Ovary (tissue), 7 donors: ENCODE measurements at regions not wholly inside any gene's neighbourhood (a gene's known extent, or its start where the extent isn't known, plus 50 kb on each side); places are given as distances from the start of the nearest gene placed in this dataset.

Experiments used
- DNase-seq, 5 donors: peaks; one replicate each; pipeline ENCODE4 v3.0.0-alpha.2; 2019 to 2020
- H3K27ac ChIP-seq, 2 donors: fragments of 200-600 bp; one replicate each; pipeline versions ENCODE4 v1.5.1 to v1.8.0; 2019 to 2022
- H3K27me3 ChIP-seq: fragments of 200-600 bp; one replicate; pipeline ENCODE4 v1.8.0; 2022
- H3K36me3 ChIP-seq: fragments of 200-600 bp; sonication (generic); one replicate; pipeline ENCODE4 v1.5.1; 2019
- H3K4me1 ChIP-seq: one replicate; pipeline ENCODE4 v1.8.1; 2013; ENCODE audit warnings: mild to moderate bottlenecking, moderate library complexity; ENCODE audit not compliant: insufficient read depth
- H3K4me3 ChIP-seq: fragments of 200-600 bp; sonication (generic); one replicate; pipeline ENCODE4 v1.5.1; 2017
- H3K9me3 ChIP-seq, 2 donors: fragments of 200-600 bp in 1 of 2; sonication (generic) in 1 of 2; one replicate each; pipeline versions ENCODE4 v1.5.1 to v1.8.1; 2013 to 2019; ENCODE audit warnings: mild to moderate bottlenecking in 1 of 2, moderate library complexity in 1 of 2
- CTCF ChIP-seq, 3 donors: fragments of 450-650 bp in 2 of 3; fragments of 200-600 bp in 1 of 3; IDR thresholded peaks; one replicate each; pipeline versions ENCODE4 v1.5.1 to v1.8.0; 2016 to 2022; ENCODE audit warnings: antibody characterized with exemption in 3 of 3, mild to moderate bottlenecking in 1 of 3
- EP300 ChIP-seq: sonication (generic); formaldehyde crosslinking; IDR thresholded peaks from one replicate; pipeline ENCODE4 v1.6.1; 2017; ENCODE audit warnings: antibody characterized with exemption
- POLR2A ChIP-seq: fragments of 450-650 bp; IDR thresholded peaks from one replicate; pipeline ENCODE4 v1.6.1; 2017; ENCODE audit warnings: antibody characterized with exemption, mild to moderate bottlenecking, moderate library complexity
- WGBS, 3 donors: extraction: QIAGEN DNeasy Blood & Tissue Kit in 1 of 3; methylation state at CpG; one replicate each; pipeline versions ENCODE4 v1.1.5 to v1.1.7; 2013 to 2017; 5-methylcytosine and 5-hydroxymethylcytosine counted together
- intact Hi-C, 4 donors: fragments of 100-400 bp; cut with DNase I; formaldehyde crosslinking; loops; one replicate each; pipeline versions ENCODE4 v1.11.0 to v1.15.1; 2022 to 2023
- donor health status: DM: no; HTN: no; CAD: no; lungs with moderate emphysema.
- donor health status: DM: no; HTN: no; CAD: no.
- donor health status: Bipolar disorder and iron deficiency.
- donor health status: DM: no; HTN: no; CAD: no.
- donor health status: DM: yes; HTN: yes; CAD: no.

- intact Hi-C loops: no loop called here
- no peaks in the 10 kb centered on the region for H3K4me1 ChIP-seq
- no peak overlapping the region for H3K27ac ChIP-seq
- 61 to 70% (median 61%) methylated on average over 6 of the region's 6 CpGs for WGBS, 3 donors
- TF ChIP-seq EP300: no peak
- TF ChIP-seq CTCF (IDR thresholded peaks at IDR 0.05): no peak
- no peak for TF ChIP-seq POLR2A
- no peak for DNase-seq
- H3K36me3 ChIP-seq: no peaks in the 10 kb centered on the region
- H3K27me3 ChIP-seq: no peaks in the 10 kb centered on the region
- H3K9me3 ChIP-seq: no peaks in the 10 kb centered on the region
- no peak overlapping the region for H3K4me3 ChIP-seq
Observed at GRCh38 chr15:61671736-61672135, 388.5 kb downstream of the VPS13C start.

- no peaks in the 10 kb centered on the region for H3K27me3 ChIP-seq
Observed at GRCh38 chr15:61668444-61668843, 391.8 kb downstream of the VPS13C start.

GRCh38 chr15:61661791-61662190 is 398.5 kb downstream of the VPS13C start:
- intact Hi-C loops: no loop called here
- WGBS, 3 donors: 3 to 14% (median 3%) methylated on average over 1 of the region's 1 CpG
- no peak for DNase-seq
- no peaks in the 10 kb centered on the region for H3K27me3 ChIP-seq
- H3K36me3 ChIP-seq: no peaks in the 10 kb centered on the region
- H3K4me3 ChIP-seq: no peak overlapping the region
- no peak overlapping the region for H3K27ac ChIP-seq
- H3K4me1 ChIP-seq: peaks cover 5% of the 10 kb centered on the region
- no peaks in the 10 kb centered on the region for H3K9me3 ChIP-seq
- TF ChIP-seq CTCF (IDR thresholded peaks at IDR 0.05): no peak
- no peak for TF ChIP-seq EP300
- no peak for TF ChIP-seq POLR2A

More at GRCh38 chr15:61668444-61668843, 391.8 kb downstream of the VPS13C start:
- Histone ChIP-seq H3K4me3 (no peak overlapping the region), H3K9me3 (no peaks in the 10 kb centered on the region), H3K36me3 (no peaks in the 10 kb centered on the region), H3K4me1 (no peaks in the 10 kb centered on the region), H3K27ac (no peak overlapping the region)
- intact Hi-C loops: no loop called here
- 63 to 83% (median 78%) methylated on average over 12 of the region's 12 CpGs for WGBS, 3 donors
- TF ChIP-seq EP300 (no peak), CTCF (IDR thresholded peaks at IDR 0.05) (no peak), POLR2A (no peak)
- no peak for DNase-seq

- Histone ChIP-seq H3K27ac (no peak overlapping the region), H3K27me3 (no peaks in the 10 kb centered on the region), H3K9me3 (no peaks in the 10 kb centered on the region), H3K36me3 (no peaks in the 10 kb centered on the region), H3K4me3 (no peak overlapping the region), H3K4me1 (peaks cover 5% of the 10 kb centered on the region)
- TF ChIP-seq EP300: no peak
- no peak for TF ChIP-seq CTCF (IDR thresholded peaks at IDR 0.05)
- TF ChIP-seq POLR2A: no peak
- WGBS, 3 donors: 18 to 26% (median 23%) methylated on average over 2 of the region's 2 CpGs
- intact Hi-C loops: no loop called here
- no peak for DNase-seq
Observed at GRCh38 chr15:61660579-61660978, 399.7 kb downstream of the VPS13C start.
